Glomerular visceral epithelial cell (primary cell): ENCODE measurements at regions not wholly inside any gene's neighbourhood (a gene's known extent, or its start where the extent isn't known, plus 50 kb on each side); places are given as distances from the start of the nearest gene placed in this dataset.
"Not testable (repeated sequence)": the region's sequence is repeated elsewhere in the genome, so short reads cannot be mapped to it uniquely, and the experiment has no call there.

ENCODE experiments used
- DNase-seq: peaks from one replicate; pipeline ENCODE4 v3.0.0-alpha.2; 2016; ENCODE audit errors: extremely low spot score

DNA sequence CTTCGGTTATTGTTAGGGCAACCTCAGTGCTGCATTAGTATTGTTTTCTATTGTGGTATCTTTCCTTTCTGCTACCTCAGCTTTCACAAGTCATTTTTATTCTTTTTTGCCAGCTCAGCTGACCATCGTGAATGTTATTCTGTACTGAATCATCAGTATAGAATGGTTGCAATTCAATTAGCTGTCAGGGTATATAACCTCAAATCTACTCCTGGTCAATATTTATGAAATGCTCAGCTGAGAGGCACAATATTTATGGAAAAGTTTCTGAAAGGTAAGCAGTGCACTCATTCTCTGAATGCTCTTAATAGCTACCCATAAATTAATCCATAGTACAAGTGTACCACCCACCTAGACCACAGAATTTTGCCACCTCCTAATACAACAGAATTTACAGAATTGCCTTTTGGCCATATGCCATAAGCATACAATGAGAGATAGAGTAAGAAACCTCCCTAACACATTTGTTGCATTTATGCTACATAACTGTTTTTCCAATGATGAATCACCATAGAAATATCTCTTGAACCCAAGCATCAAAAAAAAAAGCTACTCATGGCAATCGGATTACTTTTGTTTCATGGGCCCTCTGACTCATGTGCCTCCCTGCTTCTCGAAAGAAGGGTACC is 732.6 kb upstream of the CHRM3 start:
- peak; percentile 52 for DNase-seq

DNA sequence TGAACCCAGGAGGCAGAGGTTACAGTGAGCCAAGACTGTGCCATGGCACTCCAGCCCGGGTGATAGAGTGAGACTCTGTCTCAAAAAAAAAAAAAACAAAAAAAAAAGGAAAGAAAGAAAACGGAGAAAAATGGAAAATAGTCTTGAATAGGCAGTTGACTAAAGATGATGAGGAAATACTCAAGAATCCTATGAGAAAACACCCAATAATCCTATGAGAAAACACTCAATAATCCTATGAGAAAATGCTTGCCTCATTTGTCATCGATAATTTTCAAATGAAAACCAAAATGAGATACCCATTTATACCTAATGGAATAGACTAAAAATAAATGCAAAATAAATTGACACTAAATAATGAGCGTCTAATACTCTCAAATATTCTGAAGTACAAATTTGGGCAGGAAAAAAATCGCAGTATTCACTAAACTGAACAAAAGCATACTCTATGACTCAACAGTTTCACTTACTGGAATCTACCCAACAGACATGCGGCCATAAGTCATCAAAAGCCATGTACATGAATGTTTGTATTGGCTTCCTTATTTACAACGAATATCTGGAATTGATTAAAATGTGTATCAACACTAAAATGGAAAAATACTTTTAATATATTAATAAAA is 733.9 kb upstream of the CHRM3 start:
- DNase-seq: peak; percentile 31

DNA sequence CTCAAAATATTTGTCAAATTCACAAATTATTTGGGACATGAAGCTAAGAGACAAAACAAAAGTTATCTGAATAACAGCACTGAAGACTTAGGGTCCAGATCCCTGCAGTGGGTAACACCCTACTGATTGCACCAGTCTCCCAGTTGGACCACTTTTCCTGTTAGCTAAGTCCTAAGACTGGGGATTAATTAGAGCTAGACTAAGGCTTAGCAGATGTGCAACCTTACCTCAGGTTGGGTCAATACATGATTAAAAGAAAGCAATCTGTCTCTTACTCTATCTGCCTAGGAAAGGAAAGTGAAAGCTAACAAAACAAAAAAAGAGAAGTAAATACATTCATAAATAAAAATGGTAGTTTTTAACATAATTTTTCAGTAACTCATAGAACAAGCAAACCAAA is 737.2 kb upstream of the CHRM3 start:
- no peak for DNase-seq

DNA sequence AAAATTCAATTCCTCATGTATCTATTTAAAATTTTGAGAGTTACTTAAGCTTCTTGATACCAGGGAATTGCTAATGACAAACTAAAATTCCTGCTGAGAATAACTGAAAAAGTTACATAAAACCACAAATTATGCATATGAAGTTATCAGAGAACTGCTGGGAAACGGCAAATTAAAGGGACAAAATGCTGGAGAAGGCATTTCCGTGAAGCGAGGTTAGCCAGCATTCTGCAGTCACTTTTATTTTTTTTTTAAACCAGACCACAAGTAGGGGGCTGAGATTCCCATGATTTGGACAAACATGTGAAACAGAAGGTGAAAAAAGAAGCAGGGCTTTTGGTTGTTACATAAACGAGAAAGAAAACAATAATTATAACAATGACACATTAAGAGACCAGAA is 737.6 kb upstream of the CHRM3 start:
- no peak for DNase-seq

DNA sequence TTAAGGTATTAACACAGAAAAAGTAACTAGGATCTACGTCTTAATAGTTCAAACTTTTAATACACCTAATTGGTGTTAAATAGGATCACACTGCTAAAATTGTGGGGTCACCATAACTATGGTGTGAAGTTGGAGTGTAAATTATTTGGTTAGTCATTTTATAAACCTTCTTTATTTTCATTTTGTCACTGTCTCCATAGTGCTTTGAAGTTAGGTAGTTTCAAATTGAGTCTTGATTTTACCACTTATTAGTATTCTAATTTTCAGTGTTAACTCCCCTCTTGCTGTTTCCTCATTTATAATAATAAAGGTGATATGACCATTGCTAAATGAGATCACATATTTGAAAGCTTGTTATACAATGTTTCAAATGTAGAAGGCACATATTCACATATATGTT is 738.1 kb upstream of the CHRM3 start:
- DNase-seq: no peak

DNA sequence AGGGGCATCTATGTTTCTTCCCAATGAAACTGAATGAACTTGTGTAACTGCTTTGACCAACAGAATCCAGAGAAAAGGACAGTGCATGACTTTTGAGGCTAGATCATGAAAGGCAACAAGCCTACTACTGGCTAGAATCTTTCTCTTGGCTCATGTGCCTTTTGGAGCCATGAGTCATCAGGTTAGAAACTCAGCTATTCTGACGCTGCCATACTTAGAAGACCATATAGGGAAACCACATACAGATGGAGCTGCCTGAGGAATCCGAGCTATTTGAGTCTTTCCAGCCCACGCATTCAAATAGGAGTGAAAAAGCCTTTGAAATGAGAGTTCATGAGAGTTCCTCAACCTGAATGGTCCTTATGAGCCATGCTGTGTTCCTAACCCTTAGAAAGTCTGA is 738.5 kb upstream of the CHRM3 start:
- DNase-seq: peak; percentile 91

DNA sequence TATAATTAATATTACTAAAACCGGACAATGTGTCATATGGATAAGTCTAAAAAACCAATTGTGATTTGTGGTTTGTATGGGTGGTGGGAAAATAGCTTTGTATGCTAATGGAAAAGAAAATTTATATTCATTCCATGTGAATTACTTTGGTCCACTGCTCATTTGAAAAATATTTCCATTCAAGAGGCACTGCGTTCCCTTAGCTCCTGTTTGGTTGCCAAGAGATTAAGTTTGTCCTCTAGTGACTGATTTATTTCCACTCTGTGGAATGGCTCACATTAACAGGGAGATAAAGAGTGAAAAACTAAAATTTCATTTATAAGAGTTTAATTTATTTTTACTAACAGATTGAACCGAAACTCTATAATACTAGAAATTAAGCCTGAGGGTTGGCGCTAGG is 744.1 kb upstream of the CHRM3 start:
- no peak for DNase-seq

DNA sequence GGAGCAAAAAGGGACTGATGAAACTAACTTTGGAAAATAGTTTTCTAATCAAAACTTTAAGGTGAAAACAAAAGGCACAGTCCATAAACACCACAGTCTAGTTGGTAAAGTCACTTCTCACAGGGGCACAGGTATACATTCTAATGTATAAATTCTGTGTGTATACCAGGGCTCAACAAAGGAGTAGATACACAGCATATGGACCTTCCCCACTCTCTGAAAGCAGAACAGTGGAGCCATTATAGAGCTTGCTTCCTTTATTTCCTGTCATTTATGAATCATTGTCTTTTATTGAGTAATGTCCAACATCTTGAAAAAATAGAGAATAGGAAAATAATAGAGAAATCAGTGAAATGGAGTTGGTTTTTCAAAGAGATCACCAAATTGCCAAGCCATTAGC is 746.5 kb upstream of the CHRM3 start:
- DNase-seq: no peak

DNA sequence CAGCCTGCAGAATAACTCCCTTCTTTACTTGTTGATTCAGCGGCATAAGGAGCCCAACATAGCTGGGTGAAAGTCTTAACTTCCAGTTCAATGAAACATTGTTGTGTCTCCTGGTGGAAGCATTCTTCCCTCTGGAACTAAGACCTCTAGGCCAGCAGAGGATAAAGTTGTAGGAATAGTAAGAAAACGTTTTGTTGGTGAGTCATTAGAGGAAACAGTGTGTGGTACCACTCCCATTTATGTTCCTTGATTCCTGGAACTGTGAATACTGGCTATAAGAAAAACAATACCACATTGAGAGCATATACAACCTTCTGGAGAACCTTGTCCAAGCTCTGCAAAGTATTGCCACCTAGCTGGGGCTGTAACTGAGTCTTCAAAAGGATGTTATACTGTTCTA is 737.4 kb upstream of the ZP4 start:
- no peak for DNase-seq

DNA sequence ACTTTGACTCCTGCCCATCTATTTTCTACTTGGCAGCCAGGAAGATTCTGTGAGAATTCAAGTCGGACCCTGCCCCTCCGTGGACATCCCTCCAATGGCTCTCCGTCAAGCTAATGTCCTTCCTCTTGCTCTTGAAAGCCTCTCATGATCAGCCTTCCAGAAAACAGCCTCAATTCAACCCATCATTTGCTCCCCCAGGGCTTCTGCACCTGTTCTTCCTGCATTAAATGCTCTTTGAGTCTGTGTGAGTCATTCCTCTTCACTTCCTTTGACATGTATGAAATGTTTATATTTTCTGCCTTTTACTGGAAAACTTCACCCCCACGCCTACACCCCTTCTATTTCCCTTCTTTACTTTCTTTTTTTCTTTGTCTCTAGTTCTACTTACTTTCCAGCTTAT is 734.1 kb upstream of the ZP4 start:
- peak; percentile 13 for DNase-seq

DNA sequence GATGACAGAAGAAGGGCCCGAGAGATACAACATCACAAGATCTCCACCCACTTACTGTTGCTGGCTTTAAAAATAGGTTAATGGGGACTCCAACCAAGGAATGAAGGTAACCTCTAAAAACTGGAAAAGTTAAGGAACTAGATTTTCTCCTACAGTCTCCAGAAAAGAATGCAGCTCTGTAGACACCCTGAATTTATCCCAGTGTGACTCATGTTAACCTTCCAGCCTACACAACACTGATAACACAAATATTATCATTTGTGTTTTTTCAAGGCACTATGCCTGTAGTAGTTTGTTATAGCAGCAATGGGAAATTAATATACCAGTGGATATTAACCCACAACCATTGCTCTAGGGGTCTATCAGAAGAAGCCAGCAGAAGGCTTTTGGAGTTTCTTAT is 730.7 kb upstream of the ZP4 start:
- no peak for DNase-seq

DNA sequence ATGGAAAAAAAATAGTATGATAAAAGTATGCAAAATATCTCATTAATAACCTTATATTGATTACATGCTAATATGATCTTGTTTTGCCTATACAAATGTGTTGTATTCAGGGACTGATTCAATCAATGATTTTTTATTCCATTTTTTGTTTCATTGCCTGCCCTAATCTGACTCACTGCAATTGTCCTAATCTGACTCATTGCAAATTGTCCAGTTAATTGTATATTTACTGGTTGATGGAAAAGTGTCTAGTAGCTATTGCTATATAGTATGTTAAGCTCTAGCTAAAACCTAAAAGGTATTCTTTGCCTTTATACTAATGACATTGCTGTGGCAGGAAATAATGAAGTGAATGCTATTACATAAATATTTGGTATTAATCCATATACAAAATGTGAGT is 728.9 kb upstream of the ZP4 start:
- DNase-seq: no peak

DNA sequence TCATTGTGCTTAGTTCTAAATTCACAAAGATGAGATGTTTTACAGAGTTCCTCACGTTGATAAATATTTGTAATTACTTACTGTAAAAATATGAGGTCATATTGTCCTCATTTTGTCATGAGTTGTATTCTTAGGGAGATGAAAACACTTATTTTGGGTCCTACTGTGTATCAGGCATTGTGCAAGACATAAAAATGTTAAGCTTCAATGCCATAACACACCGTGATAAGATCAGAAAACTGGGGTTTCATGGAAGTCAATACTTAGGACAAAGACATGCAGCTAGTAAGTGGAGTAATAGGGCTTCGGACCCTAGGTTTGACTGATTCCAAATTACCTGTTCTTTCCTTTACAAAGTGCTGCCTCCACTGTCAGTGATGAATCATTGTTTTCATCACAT is 720.7 kb upstream of the ZP4 start:
- no peak for DNase-seq

DNA sequence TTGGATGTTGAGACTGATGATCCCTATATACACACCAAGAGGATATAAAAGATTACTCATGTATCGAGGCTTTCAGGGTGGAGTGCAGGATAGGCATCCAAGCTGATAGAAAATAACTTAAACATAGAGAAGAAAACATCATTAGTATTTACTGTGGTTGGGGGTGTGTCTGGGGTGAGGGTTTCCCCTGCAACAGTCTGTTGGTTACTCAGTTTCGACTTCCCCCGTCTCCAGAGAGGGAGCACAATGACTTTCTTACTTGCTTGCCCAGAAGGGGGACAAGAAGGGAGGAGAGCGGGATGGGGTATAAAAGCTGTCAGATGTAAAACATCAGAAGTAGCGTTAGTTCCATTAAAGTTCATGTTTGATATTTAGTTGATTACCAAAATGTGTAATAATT is 717.4 kb upstream of the ZP4 start:
- DNase-seq: no peak

DNA sequence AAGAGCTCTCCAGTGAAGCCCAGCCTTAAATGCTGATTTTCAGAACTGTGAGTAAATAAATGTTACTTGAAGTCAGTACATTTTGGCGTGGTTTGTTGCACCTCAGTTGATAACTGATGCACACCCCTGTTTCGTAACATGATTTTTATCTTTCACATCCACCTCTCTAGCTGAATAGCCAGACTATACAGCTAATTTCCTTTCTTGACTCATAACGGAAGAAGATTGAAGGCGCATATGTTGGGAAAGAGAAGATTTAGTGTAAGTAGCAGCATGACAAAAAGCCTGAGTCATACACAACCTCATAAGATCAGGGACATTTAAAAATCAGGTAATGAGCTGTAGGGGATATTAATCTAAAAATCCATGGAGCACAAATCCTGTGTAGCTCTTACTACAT is 716.2 kb upstream of the ZP4 start:
- peak; percentile 50 for DNase-seq

DNA sequence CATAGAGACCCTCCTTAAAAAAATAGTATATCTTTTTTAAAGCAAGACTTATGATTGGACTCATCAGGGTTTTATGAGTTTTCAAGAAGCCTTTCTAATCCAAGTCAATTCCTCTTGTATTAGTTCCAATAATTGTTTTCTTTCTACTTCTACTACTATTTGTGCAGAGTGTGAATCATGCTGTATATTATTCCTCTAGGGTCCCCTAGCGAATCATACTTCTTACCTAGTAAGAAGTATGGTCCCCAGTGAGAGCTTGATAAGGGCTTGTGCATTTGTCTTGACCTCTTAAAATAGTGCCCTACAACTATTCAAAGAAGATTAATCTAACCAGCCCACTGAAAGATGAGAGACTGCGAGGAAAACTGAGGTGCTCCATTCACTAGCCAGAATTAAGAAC is 715.7 kb upstream of the ZP4 start:
- DNase-seq: no peak

DNA sequence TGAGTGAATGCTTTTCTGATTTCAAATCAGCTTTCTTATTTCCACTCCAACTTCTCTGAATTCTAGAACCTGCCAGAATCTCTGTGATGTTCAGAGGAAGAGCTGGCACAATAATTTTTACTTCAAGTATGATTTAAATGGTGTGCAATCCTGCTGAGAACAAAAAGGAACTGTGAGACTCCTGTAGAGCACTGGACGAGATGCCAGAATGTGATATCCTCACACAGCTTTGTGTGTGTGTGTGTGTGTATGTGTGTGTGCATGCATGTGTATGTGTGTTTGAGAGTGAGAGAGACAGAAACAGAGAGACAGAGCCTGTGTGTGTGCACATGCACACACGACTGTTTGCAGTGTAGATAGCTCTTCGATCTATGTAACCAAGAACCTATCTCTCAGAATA is 713.6 kb upstream of the ZP4 start:
- DNase-seq: no peak

DNA sequence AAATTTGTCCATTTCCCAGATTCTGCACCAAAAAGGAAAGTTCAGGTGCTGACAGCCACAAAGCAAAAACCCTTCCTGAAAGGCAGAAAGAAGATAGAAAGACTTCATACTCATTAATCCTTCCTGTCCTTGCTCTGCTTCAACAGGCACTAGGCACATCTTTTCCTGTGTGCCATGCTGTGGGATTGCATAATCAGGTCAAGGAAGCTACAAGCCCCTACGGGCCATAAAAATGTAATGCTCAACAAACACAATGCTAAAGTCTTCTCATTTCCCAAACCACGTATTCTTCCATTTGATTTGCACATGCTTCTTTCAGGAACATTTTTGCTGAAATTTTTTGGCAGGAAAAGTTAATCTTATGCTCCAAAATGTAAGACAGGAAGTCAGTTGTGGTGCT is 710.9 kb upstream of the ZP4 start:
- DNase-seq: not testable (repeated sequence)

DNA sequence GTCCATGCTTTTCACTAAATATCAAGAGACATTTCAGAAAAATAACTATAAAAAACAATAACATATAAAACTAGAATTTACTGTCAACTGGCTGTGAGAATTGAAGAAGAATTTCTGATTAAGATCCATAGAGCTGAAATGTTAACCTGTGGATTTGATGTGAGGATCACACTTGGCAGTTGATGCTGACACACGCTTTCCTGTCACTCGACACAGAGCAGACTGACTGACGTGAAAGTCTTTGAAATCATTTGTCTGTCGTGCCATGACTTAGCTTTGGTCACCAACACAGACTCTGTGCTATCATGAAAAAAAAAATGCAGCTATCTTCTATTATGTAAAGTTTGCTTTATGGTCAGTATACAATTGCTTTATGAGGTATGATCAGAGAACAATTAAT is 706.0 kb upstream of the ZP4 start:
- DNase-seq: no peak

DNA sequence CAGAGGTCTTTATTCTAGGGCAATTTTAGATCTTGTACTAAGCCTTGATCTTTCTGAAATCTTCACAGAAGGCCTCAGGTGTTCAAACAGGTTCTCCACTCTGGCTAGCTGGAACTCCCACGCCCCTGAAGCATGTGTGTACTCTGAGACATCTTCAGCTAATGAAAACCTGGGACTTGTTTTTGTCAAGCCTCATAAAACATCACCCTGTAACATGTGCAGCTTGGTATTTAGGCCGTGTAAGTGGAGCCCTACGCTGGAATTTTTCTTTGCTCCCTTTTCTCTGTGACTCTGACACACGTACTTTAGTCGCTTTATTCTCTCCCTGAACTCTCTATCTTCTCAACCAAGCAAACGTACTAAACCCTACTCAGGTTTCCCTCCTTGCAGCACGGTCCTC is 701.9 kb upstream of the ZP4 start:
- no peak for DNase-seq

DNA sequence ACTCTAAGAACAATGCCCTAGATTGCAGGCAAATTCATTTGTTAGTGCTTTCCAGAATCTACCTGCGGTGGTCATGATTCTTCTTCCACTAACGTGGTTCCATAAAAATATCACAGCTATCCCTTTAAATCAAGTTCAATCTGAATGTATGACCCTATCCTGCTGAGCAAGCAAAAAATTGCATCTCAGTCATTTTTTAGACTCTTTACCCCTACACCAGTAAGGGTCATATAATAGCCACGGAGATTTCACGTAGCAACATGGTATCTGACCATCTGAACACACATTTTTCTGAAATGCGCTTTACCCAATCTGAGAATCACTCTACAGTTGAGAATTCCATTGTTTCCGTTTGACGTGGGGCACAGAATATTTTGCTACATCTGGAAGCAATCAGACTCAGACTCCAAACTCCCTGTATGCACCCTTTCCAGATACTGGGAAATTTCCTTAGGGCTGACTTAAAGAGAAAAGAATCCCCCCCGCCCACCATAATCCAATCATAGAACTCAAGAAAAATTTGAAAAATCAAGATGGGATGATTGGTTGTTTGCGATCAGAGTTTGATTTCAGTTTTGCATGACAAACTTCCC is 699.2 kb upstream of the ZP4 start:
- DNase-seq: no peak

DNA sequence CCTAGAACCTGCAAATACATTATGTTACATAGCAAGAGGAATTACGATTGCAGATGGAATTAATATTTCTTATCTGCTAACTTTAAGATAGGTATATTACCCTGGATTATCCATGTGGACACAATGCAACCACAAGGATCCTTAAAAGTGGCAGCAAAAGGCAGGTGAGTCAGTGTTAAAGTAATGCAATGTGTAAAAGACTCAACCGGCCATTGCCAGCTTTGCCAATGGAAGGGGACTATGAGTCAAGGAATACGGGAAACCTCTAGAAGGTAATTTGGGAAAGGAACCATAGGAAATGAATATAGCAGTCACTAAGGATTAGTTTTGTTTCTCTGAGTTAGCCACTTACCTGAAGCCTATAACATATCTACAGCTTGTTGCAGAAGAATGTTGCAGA is 692.1 kb upstream of the ZP4 start:
- peak; percentile 9 for DNase-seq

DNA sequence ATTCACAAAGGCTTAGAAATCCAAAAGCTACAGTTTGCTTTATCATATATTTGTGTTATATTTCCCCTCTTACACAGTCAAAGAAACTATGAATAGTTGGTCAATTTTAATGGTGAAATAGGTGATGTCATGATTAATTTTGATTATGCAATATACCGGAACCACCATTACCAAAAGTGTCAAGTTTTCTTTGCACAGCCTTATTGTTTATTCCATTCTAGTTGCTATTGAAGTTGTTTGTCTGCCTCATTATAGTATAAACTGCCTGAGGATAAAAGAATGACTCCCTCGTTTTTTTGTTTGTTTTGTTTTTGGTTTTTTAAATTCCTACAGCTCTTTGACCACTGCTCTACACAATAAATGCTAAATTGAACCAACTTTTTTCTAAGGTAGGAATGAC is 690.6 kb upstream of the ZP4 start:
- DNase-seq: no peak

DNA sequence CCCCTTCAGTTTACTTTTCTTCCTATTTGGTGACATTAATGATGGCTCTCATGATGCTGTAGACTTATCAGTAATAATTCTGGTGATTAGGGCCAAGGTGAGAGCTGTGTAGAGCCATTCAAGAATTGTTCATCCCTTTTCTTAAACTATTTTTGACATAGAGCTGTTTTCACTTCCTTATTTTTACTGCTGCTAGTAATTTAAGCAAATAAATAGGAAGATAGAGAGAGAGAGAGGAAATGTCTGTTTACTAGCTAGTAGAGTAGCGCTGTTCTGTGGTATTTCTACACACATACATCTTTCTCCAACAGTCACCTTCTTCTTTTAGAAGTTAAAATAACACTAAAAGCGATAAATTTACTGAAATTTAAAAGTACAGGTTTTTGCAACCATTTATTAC is 678.0 kb upstream of the ZP4 start:
- DNase-seq: no peak
